HFF-Myc (cell line): ENCODE measurements at regions not wholly inside any gene's neighbourhood (a gene's known extent, or its start where the extent isn't known, plus 50 kb on each side); places are given as distances from the start of the nearest gene placed in this dataset.
A peak's percentile ranks its signal among the peaks of the same experiment; 100 is the strongest.

Source experiments
- DNase-seq: peaks from one replicate; pipeline ENCODE4 v3.0.0-alpha.2; 2011; ENCODE audit warnings: low read depth; ENCODE audit errors: extremely low read depth
- H3K4me3 ChIP-seq: replicated peaks from 2 replicates; pipeline ENCODE4 v1.5.1; 2011; ENCODE audit warnings: low read depth, mild to moderate bottlenecking, control low read depth, low read length
- CTCF ChIP-seq: IDR thresholded peaks from 2 replicates; pipeline ENCODE4 v1.5.1; 2012; ENCODE audit warnings: mild to moderate bottlenecking, low read depth, low read length, control low read depth; ENCODE audit errors: missing control alignments

- no peak for TF ChIP-seq CTCF
- DNase-seq = no peak
- no peak overlapping the region for H3K4me3 ChIP-seq
Observed at GRCh38 chrY:19095460-19095859, 321.9 kb upstream of the HSFY2 start.

- DNase-seq = no peak
- H3K4me3 ChIP-seq = no peak overlapping the region
- TF ChIP-seq CTCF = no peak
Observed at GRCh38 chrY:19083006-19083405, 309.5 kb upstream of the HSFY2 start.

- no peak for TF ChIP-seq CTCF
- no peak for DNase-seq
- peak overlapping the region; percentile 60 for H3K4me3 ChIP-seq
Observed at GRCh38 chrY:19077698-19078113, 304.2 kb upstream of the HSFY2 start.

- TF ChIP-seq CTCF = no peak
- peak overlapping the region; percentile 60 for H3K4me3 ChIP-seq
- peak; percentile 73 for DNase-seq
Observed at GRCh38 chrY:19076846-19077697, 303.5 kb upstream of the HSFY2 start.

- peak overlapping the region; percentile 60 for H3K4me3 ChIP-seq
- peak; percentile 22 for DNase-seq
- no peak for TF ChIP-seq CTCF
Observed at GRCh38 chrY:19075471-19076253, 302.1 kb upstream of the HSFY2 start.

GRCh38 chrY:19067435-19067834, 293.9 kb upstream of the HSFY2 start:
- no peak for TF ChIP-seq CTCF
- H3K4me3 ChIP-seq = no peak overlapping the region
- no peak for DNase-seq
